ENCODE measurements at regions not wholly inside any gene's neighbourhood (a gene's known extent, or its start where the extent isn't known, plus 50 kb on each side); places are given as distances from the start of the nearest gene placed in this dataset.

GRCh38 chr5:157925786-157926671 lies 67.1 kb upstream of the CLINT1 start:
- no peak for DNase-seq

DNA sequence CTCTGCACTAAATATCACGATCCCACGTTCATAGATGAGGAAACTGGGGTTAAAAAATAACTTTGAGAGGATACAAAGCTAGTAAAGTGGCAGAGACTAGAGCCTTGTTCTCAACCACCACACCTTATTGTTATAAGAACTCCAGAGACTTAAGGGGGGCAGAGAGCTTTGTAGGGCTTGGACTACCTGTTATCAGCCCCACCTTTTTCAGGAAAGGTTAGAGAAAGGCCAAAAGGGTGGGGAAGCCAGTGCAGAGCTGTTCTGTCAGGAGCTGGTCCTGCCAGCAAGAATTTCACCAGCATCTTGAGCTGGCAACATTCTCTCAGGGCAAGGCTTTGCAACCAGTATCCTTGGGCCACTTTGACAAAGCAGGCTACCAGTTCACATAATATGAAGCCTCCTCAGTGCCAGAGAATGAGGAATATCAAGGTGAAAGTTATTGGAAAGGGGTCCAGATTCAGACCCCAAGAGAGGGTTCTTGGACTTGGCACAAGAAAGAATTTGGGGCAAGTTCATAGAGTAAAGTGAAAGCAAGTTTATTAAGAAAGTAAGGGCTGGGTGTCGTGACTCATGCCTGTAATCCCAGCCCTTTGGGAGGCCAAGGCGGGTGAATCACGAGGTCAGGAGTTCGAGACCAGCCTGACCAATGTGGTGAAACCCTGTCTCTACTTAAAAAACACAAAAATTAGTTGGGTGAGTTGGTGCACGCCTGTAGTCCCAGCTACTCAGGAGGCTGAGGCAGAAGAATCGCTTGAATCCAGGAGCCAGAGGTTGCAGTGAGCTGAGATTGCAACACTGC lies 66.2 kb upstream of the CLINT1 start:
- DNase-seq: peak; percentile 6

DNA sequence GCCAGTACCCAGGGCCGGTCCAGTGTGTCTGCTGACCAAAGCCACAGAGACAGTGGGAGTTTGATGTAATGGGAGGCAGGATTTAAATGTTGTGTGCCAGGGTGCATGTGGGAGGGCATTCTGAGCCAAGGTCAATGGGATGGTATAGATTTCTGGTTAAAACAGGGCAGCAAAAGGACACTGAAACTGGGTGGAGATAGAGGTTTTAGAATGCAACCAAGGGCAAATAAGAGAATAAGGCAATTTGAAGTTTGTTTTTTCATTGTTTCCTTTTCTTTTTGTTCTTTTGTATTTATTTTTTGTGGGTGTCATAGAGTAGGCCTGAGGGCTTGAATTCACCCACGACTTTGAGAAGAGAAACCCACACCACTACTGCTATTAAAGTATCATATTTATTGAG lies 65.5 kb upstream of the CLINT1 start:
- DNase-seq: no peak

- DNase-seq: no peak
Observed at GRCh38 chr5:157923765-157924164, 64.8 kb upstream of the CLINT1 start.

GRCh38 chr5:157922026-157922425 lies 63.1 kb upstream of the CLINT1 start:
- DNase-seq: no peak

GRCh38 chr5:157920828-157921170 lies 61.9 kb upstream of the CLINT1 start:
- no peak for DNase-seq

GRCh38 chr5:157918811-157919742 lies 60.1 kb upstream of the CLINT1 start:
- peak; percentile 25 for DNase-seq

DNA sequence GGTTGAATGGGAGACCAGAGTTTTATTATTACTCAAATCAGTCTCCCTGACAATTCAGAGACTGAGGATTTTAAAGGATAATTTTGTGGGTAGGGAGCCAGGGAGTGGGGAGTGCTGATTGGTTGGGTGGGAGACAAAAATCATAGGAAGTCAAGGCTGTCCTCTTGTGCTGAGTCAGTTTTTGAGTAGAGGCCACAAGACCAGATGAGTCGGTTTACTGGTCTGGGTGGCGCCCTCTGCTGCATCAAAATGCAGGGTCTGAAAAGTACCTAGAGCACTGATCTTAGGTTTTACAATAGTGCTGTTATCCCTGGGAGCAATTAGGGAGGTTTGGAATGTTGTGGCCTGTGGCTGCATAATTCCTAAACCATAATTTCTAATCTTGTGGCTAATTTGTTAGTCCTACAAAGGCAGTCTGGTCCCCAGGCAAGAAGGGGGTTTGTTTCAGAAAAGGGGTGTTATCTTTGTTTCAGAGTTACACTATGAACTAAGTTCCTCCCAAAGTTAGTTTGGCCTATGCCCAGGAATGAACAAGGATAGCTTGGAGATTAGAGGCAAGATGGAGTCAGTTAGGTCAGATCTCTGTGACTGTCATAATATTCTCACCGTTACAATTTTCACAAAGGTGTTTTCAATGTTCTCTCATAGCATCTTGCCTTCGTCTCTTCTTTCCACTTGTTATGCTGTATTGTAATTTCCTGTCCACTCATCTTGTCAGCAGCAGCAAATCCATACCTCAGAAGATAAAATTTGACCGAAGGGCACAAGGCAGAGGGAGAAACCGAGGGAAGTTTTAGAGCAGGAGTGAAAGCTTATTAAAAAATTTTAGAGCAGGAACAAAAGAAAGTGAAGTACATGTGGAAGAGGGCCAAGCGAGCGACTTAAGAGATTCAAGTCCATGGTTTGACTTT lies 59.2 kb upstream of the CLINT1 start:
- peak; percentile 83 for DNase-seq

DNA sequence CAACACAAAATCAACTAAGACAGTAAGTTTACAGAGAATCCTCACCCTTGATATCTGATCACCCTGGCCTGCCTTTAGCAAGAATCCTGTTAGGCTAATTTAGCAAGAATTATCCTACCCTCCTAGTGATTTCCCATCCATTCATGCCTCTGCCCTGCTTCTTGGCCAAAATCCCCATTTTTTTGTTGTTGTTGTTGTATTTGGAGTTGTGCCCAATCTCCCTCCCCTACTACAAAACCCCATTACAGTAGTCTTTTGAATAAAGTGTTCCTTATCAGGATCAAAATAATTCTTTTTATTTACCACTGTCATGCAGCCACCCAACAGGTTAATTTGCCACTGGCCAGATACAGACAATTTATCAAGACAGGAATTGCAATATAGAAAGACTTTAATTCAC lies 58.5 kb upstream of the CLINT1 start:
- peak; percentile 32 for DNase-seq

DNA sequence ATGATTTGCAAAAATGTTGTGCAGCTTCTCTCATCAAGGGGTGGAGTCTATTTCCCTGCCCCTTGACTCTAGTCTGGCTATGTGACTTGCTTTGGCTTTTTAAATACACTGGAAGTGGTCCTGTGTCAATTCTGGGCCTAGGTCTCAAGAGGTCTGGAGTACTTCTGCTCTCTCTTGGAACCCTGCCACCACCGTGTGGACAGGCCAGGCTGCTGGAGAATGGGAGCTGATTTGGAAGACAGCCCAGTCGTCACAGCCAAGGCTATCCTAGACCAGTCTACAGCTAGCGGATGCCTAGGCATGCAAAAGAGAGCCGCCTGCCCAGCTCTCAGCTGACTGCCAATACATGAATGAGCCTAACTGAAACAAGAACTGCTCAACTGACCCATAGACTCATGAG lies 56.7 kb upstream of the CLINT1 start:
- DNase-seq: peak; percentile 40

GRCh38 chr5:157914151-157914788 lies 55.3 kb upstream of the CLINT1 start:
- DNase-seq: no peak

- DNase-seq: no peak
Observed at GRCh38 chr5:157913575-157913974, 54.6 kb upstream of the CLINT1 start.

DNA sequence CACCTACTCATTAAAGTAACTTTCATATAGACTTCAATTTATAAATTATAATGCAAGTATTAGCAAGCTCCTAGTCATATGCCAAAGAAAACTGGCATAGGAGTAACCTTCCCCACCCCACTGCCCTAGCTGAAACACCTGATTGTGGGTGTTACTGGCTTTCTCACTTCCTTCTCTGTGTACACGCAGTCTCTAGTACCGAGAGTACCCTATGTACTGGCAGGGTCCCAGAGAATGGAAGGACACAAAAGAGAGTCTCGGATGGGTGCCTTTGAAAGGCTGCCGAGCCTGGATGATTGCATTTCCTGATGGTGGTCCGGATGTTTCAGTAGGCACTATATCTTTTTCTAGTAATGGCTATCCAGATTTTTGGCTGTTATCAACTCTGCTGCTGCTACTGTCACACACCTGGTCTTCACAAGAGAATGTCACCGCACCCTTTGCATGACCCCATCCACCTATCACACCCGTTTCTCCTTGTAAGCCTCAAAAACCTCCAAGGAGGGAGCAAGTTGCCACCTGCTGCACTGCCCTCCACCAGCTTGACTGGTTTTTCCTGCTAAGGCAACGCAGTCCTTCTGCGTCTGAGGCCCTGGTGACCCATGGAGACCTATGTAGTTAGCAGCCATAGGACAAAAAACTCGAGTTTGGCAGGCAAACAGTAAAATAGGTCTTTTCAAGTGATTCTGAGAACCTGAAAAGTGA lies 53.8 kb upstream of the CLINT1 start:
- no peak for DNase-seq

DNA sequence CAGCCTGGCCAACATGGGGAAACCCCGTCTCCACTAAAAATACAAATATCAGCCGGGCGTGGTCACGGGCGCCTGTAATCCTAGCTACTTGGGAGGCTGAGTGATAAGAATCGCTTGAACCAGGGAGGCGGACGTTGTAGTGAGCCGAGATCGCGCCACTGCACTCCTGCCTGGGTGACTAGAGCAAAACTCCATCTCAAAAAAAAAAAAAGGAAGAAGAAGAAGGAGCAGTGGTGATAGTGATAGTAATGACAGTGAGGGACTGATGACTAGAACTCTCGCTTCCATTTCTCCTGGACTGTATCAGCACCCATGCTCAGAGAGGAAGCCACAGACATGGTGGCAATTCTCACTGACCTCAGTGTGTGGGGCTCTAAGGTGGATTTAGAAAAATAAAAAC lies 52.6 kb upstream of the CLINT1 start:
- DNase-seq: no peak
